ENCODE measurements at regions not wholly inside any gene's neighbourhood (a gene's known extent, or its start where the extent isn't known, plus 50 kb on each side); places are given as distances from the start of the nearest gene placed in this dataset.

DNA sequence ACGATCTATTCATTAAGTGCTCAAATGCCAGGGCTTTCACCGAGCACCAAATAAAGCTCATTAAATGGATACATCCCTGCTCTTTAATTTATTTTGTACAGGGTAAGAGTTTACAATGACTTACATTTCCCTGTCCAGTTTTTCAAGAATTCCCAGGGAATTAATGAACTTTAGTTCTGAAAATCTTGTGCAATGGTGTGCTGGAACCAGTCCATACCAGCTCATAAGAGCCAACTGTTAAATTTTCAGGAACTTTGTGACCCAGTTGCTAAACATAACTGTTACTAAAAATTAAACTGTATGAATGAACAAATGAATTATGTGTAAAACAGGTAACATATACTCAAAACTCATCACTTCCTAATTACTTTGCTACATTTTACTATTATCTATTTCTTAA, 191.7 kb upstream of the RASGEF1B start:
- Histone ChIP-seq H3K27ac (ENCODE audit: low read depth, low read length) (no peak overlapping the region), H3K9me3 (ENCODE audit: control insufficient read depth, insufficient read depth, low read length) (peaks cover under 1% of the 10 kb centered on the region; the same call in 1 of the 2 replicates), H3K9me2 (replicated peaks; ENCODE audit: control insufficient read depth, low read length) (no peaks in the 10 kb centered on the region), H3K27me3 (ENCODE audit: control insufficient read depth, low read length) (no peaks in the 10 kb centered on the region), H3K4me3 (ENCODE audit: low read length) (no peak overlapping the region), H4K20me1 (ENCODE audit: control insufficient read depth, insufficient read depth, low read depth, low read length) (no peaks in the 10 kb centered on the region), H3K4me2 (ENCODE audit: low read length) (no peak overlapping the region), H3F3A (ENCODE audit: control insufficient read depth, insufficient read depth) (no peaks in the 10 kb centered on the region), H3K4me1 (ENCODE audit: control insufficient read depth, low read length) (no peaks in the 10 kb centered on the region), H3K36me3 (ENCODE audit: control insufficient read depth, low read length) (no peaks in the 10 kb centered on the region), H3K79me2 (ENCODE audit: control insufficient read depth, low read length) (no peaks in the 10 kb centered on the region)
- TF ChIP-seq EZH2phosphoT487 (IDR thresholded peaks at IDR 0.05; ENCODE audit: borderline replicate concordance, low read length) = no peak
- TF ChIP-seq, protein P1, sequence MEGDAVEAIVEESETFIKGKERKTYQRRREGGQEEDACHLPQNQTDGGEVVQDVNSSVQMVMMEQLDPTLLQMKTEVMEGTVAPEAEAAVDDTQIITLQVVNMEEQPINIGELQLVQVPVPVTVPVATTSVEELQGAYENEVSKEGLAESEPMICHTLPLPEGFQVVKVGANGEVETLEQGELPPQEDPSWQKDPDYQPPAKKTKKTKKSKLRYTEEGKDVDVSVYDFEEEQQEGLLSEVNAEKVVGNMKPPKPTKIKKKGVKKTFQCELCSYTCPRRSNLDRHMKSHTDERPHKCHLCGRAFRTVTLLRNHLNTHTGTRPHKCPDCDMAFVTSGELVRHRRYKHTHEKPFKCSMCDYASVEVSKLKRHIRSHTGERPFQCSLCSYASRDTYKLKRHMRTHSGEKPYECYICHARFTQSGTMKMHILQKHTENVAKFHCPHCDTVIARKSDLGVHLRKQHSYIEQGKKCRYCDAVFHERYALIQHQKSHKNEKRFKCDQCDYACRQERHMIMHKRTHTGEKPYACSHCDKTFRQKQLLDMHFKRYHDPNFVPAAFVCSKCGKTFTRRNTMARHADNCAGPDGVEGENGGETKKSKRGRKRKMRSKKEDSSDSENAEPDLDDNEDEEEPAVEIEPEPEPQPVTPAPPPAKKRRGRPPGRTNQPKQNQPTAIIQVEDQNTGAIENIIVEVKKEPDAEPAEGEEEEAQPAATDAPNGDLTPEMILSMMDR (IDR thresholded peaks at IDR 0.05; ENCODE audit: low read depth, low read length, poor library complexity, severe bottlenecking) = no peak

DNA sequence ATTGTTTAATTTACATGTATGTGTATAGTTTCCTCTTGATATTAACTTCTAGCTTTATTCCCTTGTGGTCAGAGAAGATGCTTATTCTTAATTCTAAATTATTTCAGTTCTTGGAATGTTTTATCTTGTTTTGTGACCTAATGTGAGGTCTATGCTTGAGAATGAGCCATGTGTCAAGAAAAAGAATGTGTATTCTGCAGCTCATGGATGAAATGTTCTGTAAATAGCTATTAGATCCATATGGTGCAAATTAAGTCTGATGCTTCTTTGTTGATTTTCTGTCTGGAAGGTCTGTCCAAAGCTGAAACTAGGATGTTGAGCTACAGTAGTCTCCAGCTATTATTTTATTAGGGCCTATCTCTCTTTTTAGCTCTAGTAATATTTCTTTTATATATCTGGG, 187.3 kb upstream of the RASGEF1B start:
- Histone ChIP-seq H3K9me2 (replicated peaks; ENCODE audit: control insufficient read depth, low read length) (no peaks in the 10 kb centered on the region), H3F3A (ENCODE audit: control insufficient read depth, insufficient read depth) (no peaks in the 10 kb centered on the region), H3K36me3 (ENCODE audit: control insufficient read depth, low read length) (no peaks in the 10 kb centered on the region), H3K27ac (ENCODE audit: low read depth, low read length) (no peak overlapping the region), H3K27me3 (ENCODE audit: control insufficient read depth, low read length) (no peaks in the 10 kb centered on the region), H3K79me2 (ENCODE audit: control insufficient read depth, low read length) (no peaks in the 10 kb centered on the region), H3K9me3 (ENCODE audit: control insufficient read depth, insufficient read depth, low read length) (peaks cover 5% of the 10 kb centered on the region; the same call in 1 of the 2 replicates), H3K4me2 (ENCODE audit: low read length) (no peak overlapping the region), H3K4me3 (ENCODE audit: low read length) (no peak overlapping the region), H3K4me1 (ENCODE audit: control insufficient read depth, low read length) (no peaks in the 10 kb centered on the region), H4K20me1 (ENCODE audit: control insufficient read depth, insufficient read depth, low read depth, low read length) (no peaks in the 10 kb centered on the region)
- TF ChIP-seq, protein P1 (IDR thresholded peaks at IDR 0.05; ENCODE audit: low read depth, low read length, poor library complexity, severe bottlenecking) = no peak
- no peak for TF ChIP-seq EZH2phosphoT487 (IDR thresholded peaks at IDR 0.05; ENCODE audit: borderline replicate concordance, low read length)

DNA sequence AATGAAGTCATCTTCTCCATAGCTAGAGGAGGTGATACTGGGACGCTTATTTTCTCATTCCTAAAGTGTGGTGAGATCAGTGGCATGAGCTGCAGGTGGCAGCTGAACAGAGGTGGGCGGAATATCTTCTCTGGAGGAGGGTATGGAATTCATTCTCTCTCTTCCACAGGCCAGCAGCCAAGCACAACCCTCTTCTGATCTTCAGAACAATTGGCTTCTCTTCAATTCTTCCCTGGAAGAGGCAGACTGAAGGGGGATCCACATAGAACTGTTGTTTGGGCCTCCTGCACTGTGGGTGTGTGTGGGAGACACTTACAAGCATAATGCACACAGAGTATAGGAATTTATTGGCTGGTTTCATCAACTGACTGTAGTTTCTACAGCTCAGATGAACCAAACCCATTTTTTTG, 180.4 kb upstream of the RASGEF1B start:
- Histone ChIP-seq H3K27me3 (ENCODE audit: control insufficient read depth, low read length) (no peaks in the 10 kb centered on the region), H3K9me2 (replicated peaks; ENCODE audit: control insufficient read depth, low read length) (no peaks in the 10 kb centered on the region), H3K4me3 (ENCODE audit: low read length) (no peak overlapping the region), H4K20me1 (ENCODE audit: control insufficient read depth, insufficient read depth, low read depth, low read length) (no peaks in the 10 kb centered on the region), H3K9me3 (ENCODE audit: control insufficient read depth, insufficient read depth, low read length) (no peaks in the 10 kb centered on the region), H3K27ac (ENCODE audit: low read depth, low read length) (no peak overlapping the region), H3K4me2 (ENCODE audit: low read length) (no peak overlapping the region), H3K36me3 (ENCODE audit: control insufficient read depth, low read length) (no peaks in the 10 kb centered on the region), H3F3A (ENCODE audit: control insufficient read depth, insufficient read depth) (0 out of 2 replicates have a peak, but pooled peaks cover 2% of the 10 kb centered on the region), H3K4me1 (ENCODE audit: control insufficient read depth, low read length) (peaks cover 32% of the 10 kb centered on the region), H3K79me2 (ENCODE audit: control insufficient read depth, low read length) (no peaks in the 10 kb centered on the region)
- no peak for TF ChIP-seq EZH2phosphoT487 (IDR thresholded peaks at IDR 0.05; ENCODE audit: borderline replicate concordance, low read length)
- TF ChIP-seq, protein P1 (IDR thresholded peaks at IDR 0.05; ENCODE audit: low read depth, low read length, poor library complexity, severe bottlenecking) = no peak

All from DOHH2 (cell line).